H1 (cell line): ENCODE measurements at regions not wholly inside any gene's neighbourhood (a gene's known extent, or its start where the extent isn't known, plus 50 kb on each side); places are given as distances from the start of the nearest gene placed in this dataset.

ENCODE experiments used
- ASH2L ChIP-seq: fragments of 200-600, 300-600 bp; sonication (generic); IDR thresholded peaks from one replicate; pipeline ENCODE4 v1.7.1; 2017; ENCODE audit warnings: low read length
- EZH2 ChIP-seq: fragments of 200-600 bp; sonication (generic); IDR thresholded peaks from 2 replicates; pipeline ENCODE4 v1.7.1; 2012; ENCODE audit warnings: low read depth, mild to moderate bottlenecking, moderate library complexity, low read length, inconsistent platforms; ENCODE audit not compliant: severe bottlenecking
- HDAC6 ChIP-seq: IDR thresholded peaks from one replicate; pipeline ENCODE4 v1.7.1; 2012; ENCODE audit warnings: low read depth, mild to moderate bottlenecking, inconsistent platforms, low read length, moderate library complexity
- KDM1A ChIP-seq: fragments of 200-600, 300-600 bp; sonication (generic); IDR thresholded peaks from 2 replicates; pipeline ENCODE4 v1.7.1; 2016; ENCODE audit warnings: mild to moderate bottlenecking, low read length, borderline replicate concordance
- POLR2A ChIP-seq, 2 experiments: IDR thresholded peaks; 1 replicate in 1 of 2; 2 replicates in 1 of 2; pipeline ENCODE4 v1.6.1; 2011; ENCODE audit warnings: low read depth in 2 of 2, low read length in 2 of 2, mild to moderate bottlenecking in 2 of 2; ENCODE audit errors: control extremely low read depth in 1 of 2
- RFX5 ChIP-seq: IDR thresholded peaks from 2 replicates; pipeline ENCODE4 v1.6.1; 2011; ENCODE audit warnings: low read depth, low read length, improper control_type of control experiment, borderline replicate concordance
- SIX5 ChIP-seq: IDR thresholded peaks from 2 replicates; pipeline ENCODE4 v1.6.1; 2011; ENCODE audit warnings: mild to moderate bottlenecking, low read depth, low read length
- TAF1 ChIP-seq: IDR thresholded peaks from 2 replicates; pipeline ENCODE4 v1.6.1; 2011; ENCODE audit warnings: mild to moderate bottlenecking, low read depth, low read length
- TCF12 ChIP-seq: IDR thresholded peaks from 2 replicates; pipeline ENCODE4 v1.6.1; 2011; ENCODE audit warnings: low read depth, mild to moderate bottlenecking, low read length
- YY1 ChIP-seq: IDR thresholded peaks from 2 replicates; pipeline ENCODE4 v1.6.1; 2011; ENCODE audit warnings: low read depth, mild to moderate bottlenecking, low read length
- TF ChIP-seq, protein P1 (sequence below), 3 experiments: IDR thresholded peaks; 1 replicate in 2 of 3; 2 replicates in 1 of 3; pipeline versions ENCODE4 v1.5.1 to v1.6.1; 2011; ENCODE audit warnings: low read length in 3 of 3, mild to moderate bottlenecking in 3 of 3, inconsistent platforms in 2 of 3, low read depth in 1 of 3, moderate library complexity in 1 of 3; ENCODE audit not compliant: insufficient read depth in 1 of 3; ENCODE audit errors: control extremely low read depth in 1 of 3
- TF ChIP-seq, protein P2 (sequence below): IDR thresholded peaks from 2 replicates; pipeline ENCODE4 v1.6.1; 2012; ENCODE audit warnings: low read length, inconsistent platforms

DNA sequence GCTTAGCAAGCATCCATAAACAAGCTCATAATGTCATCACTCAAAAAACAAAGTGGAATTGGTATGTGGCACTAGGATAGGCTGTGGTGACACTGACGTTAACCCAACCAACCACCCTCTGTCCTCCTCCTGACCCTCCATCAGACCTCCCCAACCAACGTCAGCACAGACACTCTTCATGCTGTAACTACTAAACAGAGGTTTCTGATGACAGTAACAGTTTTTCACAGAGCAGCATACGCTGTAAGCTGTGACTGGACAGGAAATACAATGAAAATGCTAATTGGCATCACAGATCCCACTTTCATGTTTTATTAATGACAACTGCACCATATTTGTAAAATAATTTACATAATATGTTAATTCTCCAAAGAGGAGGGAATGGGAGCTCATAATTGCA is 238.0 kb downstream of the IRS2 start:
- no peak for TF ChIP-seq EZH2
- no peak for TF ChIP-seq HDAC6
- TF ChIP-seq, protein P1, sequence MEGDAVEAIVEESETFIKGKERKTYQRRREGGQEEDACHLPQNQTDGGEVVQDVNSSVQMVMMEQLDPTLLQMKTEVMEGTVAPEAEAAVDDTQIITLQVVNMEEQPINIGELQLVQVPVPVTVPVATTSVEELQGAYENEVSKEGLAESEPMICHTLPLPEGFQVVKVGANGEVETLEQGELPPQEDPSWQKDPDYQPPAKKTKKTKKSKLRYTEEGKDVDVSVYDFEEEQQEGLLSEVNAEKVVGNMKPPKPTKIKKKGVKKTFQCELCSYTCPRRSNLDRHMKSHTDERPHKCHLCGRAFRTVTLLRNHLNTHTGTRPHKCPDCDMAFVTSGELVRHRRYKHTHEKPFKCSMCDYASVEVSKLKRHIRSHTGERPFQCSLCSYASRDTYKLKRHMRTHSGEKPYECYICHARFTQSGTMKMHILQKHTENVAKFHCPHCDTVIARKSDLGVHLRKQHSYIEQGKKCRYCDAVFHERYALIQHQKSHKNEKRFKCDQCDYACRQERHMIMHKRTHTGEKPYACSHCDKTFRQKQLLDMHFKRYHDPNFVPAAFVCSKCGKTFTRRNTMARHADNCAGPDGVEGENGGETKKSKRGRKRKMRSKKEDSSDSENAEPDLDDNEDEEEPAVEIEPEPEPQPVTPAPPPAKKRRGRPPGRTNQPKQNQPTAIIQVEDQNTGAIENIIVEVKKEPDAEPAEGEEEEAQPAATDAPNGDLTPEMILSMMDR (IDR thresholded peaks at IDR 0.05; ENCODE audit: control extremely low read depth in 1 of 3, insufficient read depth in 1 of 3, low read depth in 1 of 3, low read length in 3 of 3): no peak
- TF ChIP-seq POLR2A (IDR thresholded peaks at IDR 0.05; ENCODE audit: control extremely low read depth in 1 of 2, low read depth in 2 of 2, low read length in 2 of 2): no peak
- TF ChIP-seq, protein P2, sequence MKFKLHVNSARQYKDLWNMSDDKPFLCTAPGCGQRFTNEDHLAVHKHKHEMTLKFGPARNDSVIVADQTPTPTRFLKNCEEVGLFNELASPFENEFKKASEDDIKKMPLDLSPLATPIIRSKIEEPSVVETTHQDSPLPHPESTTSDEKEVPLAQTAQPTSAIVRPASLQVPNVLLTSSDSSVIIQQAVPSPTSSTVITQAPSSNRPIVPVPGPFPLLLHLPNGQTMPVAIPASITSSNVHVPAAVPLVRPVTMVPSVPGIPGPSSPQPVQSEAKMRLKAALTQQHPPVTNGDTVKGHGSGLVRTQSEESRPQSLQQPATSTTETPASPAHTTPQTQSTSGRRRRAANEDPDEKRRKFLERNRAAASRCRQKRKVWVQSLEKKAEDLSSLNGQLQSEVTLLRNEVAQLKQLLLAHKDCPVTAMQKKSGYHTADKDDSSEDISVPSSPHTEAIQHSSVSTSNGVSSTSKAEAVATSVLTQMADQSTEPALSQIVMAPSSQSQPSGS: no peak
- TF ChIP-seq SIX5: no peak
- no peak for TF ChIP-seq KDM1A
- no peak for TF ChIP-seq TAF1
- no peak for TF ChIP-seq TCF12
- TF ChIP-seq ASH2L: no peak
- no peak for TF ChIP-seq RFX5
- no peak for TF ChIP-seq YY1
